ENCODE measurements at regions not wholly inside any gene's neighbourhood (a gene's known extent, or its start where the extent isn't known, plus 50 kb on each side); places are given as distances from the start of the nearest gene placed in this dataset.

DNA sequence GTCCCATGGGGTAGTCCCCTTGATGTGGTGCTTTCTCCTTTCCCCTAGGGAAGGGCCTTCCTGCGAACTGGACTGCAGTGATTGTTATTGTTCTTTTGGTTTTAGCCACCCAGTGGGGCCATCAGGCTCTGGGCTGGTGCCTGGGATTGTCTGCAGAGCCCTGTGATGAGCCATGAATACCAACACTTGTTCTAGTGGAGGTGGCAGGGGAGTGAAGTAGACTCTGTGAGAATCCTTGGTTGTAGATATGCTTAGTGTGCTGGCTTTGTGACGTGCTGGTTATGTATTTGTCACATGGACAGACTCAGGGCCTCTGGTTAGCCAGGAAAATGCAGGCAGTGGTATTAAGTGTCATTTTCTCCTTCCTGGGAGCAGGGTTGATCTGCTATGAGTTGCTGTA, 51.8 kb upstream of the NDUFB4 start:
- intact Hi-C loops (cut with micrococcal nuclease), result no loop called here

DNA sequence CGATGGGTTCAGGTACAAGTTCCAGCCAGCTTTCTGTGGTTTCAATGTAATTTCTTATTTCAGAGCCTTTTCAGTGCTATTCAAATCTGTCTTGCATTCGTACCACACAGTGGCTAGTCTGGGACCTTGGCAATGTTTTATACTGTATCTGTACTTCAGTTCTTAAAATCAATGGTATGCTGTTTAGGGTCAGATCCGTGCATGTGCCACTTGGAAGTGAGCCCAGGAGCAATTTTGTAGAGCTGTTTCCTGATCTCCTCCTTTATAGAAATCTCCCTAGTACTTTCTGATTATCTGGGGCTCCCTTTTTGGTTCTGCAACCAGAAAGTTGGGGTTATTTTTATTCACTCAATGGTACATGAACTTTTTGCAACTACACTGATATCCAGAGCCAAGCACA, 59.5 kb upstream of the NDUFB4 start:
- intact Hi-C loops (cut with micrococcal nuclease), result no loop called here

DNA sequence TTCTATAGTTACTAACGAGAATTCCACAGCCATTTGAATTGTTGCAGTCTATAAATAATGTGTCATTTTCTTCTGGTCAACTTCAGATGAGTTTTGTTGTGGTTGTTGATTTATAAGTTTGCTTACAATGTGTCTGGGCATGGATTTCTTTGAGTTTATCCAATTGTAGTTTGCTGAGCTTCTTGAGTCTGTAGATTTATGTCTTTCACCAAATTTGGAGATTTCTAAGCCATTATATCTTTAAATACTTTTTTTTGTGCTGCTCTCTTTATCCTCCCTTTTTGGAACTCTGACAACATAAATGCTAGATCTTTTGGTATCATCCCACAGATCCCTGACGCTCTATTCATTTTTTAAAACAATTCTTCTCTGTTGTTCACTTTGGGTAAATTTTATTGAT, 63.2 kb upstream of the NDUFB4 start:
- intact Hi-C loops (cut with micrococcal nuclease), result no loop called here

DNA sequence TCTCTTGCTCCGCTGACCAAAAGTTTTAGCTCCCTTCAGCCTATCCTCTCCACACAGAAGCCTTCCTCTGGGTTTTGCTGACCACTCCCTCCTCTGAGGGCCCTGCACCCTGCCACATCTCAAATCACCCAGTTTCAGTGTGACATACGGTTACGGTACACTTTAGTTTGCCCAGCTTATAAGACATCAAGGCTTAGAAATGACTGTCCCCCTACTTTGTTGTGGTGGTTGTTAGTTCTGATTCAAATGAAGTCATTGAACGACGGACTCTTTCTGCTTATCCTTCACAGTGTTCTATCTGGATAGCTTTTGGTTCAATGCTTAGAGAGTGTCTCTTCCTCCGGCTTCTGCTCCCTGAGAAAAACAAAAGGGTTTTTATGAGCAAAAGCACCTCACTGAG, 68.0 kb upstream of the NDUFB4 start:
- intact Hi-C loops (cut with micrococcal nuclease), result no loop called here

DNA sequence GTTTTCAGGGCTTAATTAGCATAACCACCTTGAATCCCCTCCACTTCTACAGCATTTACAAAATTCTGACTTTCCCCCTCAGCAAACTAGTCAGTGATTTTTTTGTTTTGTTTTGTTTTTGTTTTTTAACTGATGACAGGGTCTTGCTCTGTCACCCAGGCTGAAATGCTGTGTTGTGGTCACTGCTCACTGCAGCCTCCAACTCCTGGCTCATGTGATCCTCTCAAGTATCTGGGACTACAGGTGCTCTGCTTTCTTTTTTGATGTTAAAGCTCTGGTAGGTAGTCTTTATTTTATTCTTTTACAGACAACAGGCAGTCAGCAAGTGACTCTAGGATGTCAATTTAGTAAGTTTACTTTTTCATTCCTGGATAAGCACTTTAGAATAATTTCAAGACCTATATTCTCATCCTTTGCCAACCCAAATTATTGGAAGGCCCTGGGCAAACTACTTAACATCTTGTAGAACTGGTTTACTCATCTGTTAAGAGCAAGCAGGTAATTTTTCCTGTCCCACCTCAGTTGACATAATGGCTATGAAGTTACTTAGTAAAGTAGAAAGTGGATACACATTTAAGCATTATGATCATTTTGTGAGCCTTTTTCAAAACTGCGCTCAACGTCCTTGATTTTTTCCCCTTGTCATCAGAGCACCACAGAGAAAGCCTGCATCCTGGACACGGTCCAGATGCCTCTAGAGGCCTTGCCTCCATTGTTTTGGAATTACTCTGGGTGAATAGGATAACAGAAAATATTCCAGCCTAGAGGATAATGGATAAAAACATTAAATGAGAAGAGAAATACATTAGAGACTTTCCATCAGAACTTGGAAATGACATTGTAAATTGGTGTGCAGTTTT, 69.9 kb upstream of the NDUFB4 start:
- intact Hi-C loops (cut with micrococcal nuclease), result no loop called here

DNA sequence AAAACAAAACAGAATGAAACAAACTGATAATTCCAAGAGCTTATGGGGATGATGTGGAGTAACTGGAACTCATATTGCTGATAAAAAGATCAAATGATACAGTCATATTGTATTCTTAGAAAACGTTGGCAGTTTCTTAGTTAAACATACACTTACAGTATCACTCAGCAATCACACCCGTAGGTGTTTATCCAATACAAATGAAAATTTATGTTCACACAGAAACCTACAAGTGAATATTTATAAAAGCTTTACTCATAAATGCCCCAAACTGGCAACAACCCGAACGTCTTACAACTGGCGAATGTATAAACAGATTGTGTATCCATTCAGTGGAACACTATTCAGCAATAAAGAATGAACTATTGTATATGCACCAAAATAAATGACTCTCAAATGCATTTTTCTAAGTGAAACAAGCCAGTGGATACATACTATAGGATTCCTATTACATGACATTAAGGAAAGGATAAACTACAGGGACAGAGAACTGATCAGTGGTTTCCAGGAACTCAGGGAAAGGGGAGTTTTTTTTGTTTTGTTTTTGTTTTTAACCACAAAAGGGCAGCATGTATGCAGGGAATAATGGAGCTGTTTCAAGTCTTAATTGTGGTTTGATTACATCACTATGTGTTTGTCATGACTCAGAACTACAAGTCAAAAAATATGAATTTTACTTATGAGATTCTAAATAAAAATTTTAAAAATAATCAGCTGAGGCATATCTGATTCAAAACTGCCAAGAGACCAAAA, 71.8 kb upstream of the NDUFB4 start:
- intact Hi-C loops (cut with micrococcal nuclease), result no loop called here

DNA sequence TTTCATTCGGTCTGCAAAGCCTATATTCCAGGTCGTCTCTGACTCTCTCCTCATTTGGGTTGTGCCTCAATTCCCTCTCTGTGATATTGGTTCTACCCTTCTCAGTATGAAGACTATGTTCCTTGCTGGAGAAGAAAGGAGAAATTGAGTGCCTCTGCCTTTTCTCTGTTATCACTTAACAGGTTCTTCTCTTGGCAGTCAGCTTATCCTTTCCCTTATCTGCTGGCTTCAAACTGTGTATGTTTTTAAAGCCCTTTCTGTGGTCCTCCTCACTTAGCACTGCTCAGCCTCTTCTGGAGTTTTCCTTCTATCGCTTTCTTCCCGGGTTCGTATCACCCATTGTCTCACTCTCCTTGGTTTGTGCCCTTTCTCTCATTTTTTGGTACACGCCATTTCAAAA, 65.3 kb upstream of the FSTL1 start:
- intact Hi-C loops (cut with micrococcal nuclease), result no loop called here

DNA sequence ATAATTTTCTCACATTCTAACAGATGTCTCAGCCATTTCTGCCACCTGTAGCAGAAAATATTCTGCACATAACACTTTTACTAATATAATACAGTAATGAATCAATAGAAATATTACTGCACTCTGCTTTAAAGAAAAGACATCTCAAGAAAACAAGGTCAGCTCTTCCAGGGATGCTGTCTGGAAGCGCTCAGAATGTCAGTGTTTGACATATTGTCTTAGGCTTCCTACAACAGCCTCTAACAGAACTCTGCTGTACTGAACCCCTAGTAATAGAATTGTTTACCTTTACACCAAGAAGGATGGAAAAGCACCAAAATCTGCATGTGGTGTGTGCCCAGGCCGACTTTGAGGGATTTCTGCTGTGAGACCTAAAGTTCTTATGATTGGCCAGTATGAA, 61.9 kb upstream of the FSTL1 start:
- intact Hi-C loops (cut with micrococcal nuclease), result no loop called here

DNA sequence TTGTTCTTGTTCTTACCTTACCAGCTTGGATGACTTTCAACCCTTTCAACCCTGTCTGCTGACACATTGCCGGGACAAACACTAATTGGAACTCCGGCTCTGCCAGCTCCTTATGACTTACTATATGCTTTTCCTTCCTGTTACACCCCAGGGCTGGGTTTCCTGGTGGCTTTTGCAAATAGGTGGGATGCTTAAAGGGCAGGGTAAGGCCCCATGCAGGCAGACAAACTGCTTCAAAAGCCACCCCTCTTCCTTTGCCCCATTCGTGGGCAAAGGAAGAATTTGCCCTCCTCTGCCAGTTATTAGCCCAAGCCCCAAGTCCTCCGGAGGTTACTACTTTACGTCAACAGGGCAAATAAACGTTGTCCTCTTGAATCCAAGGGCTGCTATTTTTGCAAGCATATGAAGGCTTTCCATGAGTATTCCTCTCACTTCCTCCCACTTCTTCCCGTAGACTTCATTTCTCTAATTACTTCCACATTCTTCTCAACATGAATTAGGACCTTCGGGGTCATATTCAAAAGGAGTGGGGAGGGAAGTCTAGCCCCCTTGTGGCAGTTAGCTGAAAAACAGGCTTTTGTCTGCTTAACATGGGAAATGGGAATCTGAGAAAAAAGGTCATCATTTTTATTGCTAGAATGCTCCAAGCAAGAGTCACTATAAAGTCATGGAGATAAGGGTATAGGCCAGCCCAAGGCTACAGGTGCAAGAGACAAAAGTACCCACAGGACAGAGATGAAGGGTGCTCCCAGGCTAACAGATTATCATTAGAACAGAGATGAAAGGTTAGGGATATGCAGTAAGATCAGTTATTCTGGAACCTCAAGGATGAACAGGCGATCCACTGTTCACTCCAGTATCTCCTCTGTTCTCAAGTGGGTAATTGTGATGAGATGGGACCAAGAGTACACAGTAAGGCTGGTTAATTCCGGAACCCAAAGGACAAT, 56.3 kb upstream of the FSTL1 start:
- intact Hi-C loops (cut with micrococcal nuclease), result loop anchor here (1.0 kb wide), 1 partner anchor 263 kb away; no protein-coding TSS in a partner anchor

- intact Hi-C loops (cut with micrococcal nuclease), result no loop called here
These were observed 55.5 kb upstream of the FSTL1 start for GRCh38 chr3:120506076-120506827.

DNA sequence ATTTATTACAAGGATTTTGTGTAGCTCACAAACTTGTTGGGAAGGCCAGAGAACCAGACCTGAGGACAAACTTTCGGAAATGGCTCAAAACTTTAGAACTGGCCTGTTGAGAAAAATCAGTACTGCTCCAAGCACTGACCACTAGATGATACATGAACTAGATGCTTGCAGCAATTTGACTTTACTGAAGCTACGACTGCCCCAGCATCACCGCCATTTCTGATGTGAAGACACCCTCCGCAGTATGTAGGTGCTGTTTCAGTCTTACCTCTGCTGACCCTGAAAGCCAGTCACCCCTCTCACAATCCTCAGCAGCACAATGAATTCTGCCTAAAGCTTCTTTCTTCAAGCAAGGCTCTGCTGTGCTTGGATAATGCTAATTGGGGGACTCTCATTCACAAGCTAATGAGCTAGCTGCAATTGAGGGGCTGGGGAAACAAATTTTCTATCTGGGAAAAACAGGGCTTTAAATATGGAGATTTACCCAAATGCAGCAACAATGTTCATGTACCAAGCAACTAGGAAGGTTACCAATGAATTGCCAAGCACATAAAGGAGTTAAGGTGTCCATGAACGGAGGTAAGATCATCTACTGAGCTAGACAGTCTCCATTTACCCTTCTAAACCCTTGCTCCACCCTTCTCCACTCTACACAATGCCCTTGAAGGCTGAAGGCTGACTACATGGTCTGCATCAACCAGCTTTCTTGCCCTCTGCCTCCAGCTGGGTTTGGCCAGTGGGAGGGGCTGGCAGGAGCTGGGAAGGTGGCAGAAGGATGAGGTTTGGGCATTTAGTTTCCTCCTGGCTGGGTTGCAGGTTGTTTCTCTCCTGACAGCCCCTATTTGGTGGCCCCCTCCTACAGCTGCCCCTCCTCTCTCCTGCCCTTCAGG, 53.2 kb upstream of the FSTL1 start:
- intact Hi-C loops (cut with micrococcal nuclease), result no loop called here

DNA sequence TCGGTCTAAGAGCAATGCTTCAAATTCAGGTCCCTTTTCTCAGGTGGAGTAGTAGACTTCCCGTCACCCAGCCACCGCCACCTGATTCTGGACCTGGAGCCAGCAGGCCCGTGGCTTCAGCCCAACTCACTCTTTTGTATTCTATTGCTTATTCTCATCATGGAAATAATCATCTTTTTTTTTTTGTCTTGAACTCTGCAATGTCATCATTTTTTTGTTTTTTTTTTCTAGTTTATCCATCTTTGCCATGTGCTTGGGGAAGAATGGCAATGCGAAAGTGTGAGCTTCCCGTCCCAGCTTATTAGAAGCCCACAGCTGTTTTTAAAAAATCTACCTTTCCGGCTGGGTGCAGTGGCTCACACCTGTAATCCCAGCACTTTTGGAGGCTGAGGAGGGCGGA, 51.3 kb upstream of the FSTL1 start:
- intact Hi-C loops (cut with micrococcal nuclease), result no loop called here
